OCI-LY3 (cell line): ENCODE measurements at regions not wholly inside any gene's neighbourhood (a gene's known extent, or its start where the extent isn't known, plus 50 kb on each side); places are given as distances from the start of the nearest gene placed in this dataset.

Experiments used
- CTCF ChIP-seq: fragments of 200-600, 300-600 bp; sonication (generic); IDR thresholded peaks from 2 replicates; pipeline ENCODE4 v1.5.1; 2014; ENCODE audit warnings: antibody characterized with exemption, low read length, low read depth
- EZH2phosphoT487 ChIP-seq: fragments of 200-600 bp; shearing (Covaris generic); IDR thresholded peaks from 2 replicates; pipeline ENCODE4 v1.6.1; 2018; ENCODE audit warnings: antibody characterized with exemption, mixed run types, low read depth

GRCh38 chr12:11561411-11561810, 88.1 kb upstream of the ETV6 start:
- TF ChIP-seq CTCF (no peak), EZH2phosphoT487 (no peak)
